ENCODE measurements at regions not wholly inside any gene's neighbourhood (a gene's known extent, or its start where the extent isn't known, plus 50 kb on each side); places are given as distances from the start of the nearest gene placed in this dataset.

DNA sequence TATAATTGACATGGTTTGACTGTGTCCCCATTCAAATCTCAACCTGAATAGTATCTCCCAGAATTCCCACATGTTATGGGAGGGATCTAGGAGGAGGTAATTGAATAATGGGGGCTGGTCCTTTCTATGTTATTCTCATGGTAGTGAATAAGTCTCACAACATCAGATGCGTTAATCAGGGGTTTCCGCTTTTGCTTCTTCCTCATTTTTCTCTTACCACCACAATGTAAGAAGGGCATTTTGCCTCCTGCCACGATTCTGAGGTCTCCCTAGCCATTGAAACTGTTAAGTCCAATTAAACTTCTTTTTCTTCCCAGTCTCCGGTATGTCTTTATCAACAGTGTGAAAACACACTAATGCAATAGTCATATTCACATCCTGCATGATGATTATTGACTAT is 1073.3 kb upstream of the CDH2 start:
- TF ChIP-seq, protein P1, sequence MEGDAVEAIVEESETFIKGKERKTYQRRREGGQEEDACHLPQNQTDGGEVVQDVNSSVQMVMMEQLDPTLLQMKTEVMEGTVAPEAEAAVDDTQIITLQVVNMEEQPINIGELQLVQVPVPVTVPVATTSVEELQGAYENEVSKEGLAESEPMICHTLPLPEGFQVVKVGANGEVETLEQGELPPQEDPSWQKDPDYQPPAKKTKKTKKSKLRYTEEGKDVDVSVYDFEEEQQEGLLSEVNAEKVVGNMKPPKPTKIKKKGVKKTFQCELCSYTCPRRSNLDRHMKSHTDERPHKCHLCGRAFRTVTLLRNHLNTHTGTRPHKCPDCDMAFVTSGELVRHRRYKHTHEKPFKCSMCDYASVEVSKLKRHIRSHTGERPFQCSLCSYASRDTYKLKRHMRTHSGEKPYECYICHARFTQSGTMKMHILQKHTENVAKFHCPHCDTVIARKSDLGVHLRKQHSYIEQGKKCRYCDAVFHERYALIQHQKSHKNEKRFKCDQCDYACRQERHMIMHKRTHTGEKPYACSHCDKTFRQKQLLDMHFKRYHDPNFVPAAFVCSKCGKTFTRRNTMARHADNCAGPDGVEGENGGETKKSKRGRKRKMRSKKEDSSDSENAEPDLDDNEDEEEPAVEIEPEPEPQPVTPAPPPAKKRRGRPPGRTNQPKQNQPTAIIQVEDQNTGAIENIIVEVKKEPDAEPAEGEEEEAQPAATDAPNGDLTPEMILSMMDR (IDR thresholded peaks at IDR 0.05; ENCODE audit: low read depth, low read length), result no peak
- H3K4me3 ChIP-seq (ENCODE audit: low read depth, low read length), result no peak overlapping the region
- CTCF ChIA-PET, result no interaction called here

DNA sequence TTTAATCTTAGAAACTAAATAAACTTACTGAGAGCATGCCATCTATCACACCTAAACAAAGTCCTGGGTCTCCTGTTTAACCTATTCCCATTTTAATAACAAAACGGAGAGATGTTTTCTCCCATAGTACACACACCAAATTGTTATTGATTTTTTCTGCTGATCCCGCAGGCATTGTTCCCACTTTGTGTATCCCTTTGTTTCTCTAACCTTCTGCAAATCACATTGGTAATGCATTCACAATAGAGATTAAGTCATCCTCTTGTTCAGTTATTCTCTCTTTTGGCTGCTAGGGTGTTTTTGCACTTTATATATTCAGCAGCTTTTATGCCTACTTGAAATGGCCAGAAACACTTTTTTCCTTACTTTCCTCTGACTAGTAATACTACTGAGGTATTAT is 1071.9 kb upstream of the CDH2 start:
- Histone ChIP-seq H3K27ac (ENCODE audit: low read depth, low read length) (no peak overlapping the region), H3K27me3 (ENCODE audit: control insufficient read depth, insufficient read depth, low read length) (no peaks in the 10 kb centered on the region), H3K4me3 (ENCODE audit: low read depth, low read length) (no peak overlapping the region), H3K9me3 (ENCODE audit: control insufficient read depth, insufficient read depth, low read length) (no peaks in the 10 kb centered on the region)
- ChIA-PET POLR2A (no interaction called here), CTCF (no interaction called here)
- DNase-seq (ENCODE audit: low read depth, low spot score), result no peak
- TF ChIP-seq, protein P1 (IDR thresholded peaks at IDR 0.05; ENCODE audit: low read depth, low read length), result no peak

More for the DNA sequence above, 1073.3 kb upstream of the CDH2 start:
- DNase-seq (ENCODE audit: low read depth, low spot score), result no peak
- no peak overlapping the region for H3K27ac ChIP-seq (ENCODE audit: low read depth, low read length)
- H3K27me3 ChIP-seq (ENCODE audit: control insufficient read depth, insufficient read depth, low read length), result no peaks in the 10 kb centered on the region
- POLR2A ChIA-PET, result no interaction called here
- H3K9me3 ChIP-seq (ENCODE audit: control insufficient read depth, insufficient read depth, low read length), result no peaks in the 10 kb centered on the region

DNA sequence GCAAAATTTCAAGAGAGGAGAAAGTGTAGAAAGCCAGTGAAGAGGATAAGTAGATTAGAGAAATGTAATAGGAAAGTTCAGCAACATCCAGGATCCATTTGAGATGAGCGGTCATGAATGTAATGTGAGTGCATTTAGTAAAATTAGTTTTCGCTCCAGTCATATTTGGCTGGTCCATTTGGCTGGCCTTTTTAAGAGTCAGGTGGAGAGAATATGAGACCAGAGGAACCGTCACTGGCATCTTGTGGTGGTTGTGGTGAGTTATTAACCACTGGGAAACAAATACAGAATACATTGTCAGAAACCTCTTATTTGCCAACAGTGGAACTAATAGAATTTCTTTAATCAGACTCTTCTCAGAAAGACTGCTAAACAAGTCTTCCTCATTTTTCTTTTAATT is 1064.3 kb upstream of the CDH2 start:
- Histone ChIP-seq H3K4me3 (ENCODE audit: low read depth, low read length) (no peak overlapping the region), H3K27me3 (ENCODE audit: control insufficient read depth, insufficient read depth, low read length) (no peaks in the 10 kb centered on the region), H3K9me3 (ENCODE audit: control insufficient read depth, insufficient read depth, low read length) (no peaks in the 10 kb centered on the region), H3K27ac (ENCODE audit: low read depth, low read length) (no peak overlapping the region)
- TF ChIP-seq, protein P1 (IDR thresholded peaks at IDR 0.05; ENCODE audit: low read depth, low read length), result no peak
- POLR2A ChIA-PET, result no interaction called here
- DNase-seq (ENCODE audit: low read depth, low spot score), result no peak
- CTCF ChIA-PET, result no interaction called here

DNA sequence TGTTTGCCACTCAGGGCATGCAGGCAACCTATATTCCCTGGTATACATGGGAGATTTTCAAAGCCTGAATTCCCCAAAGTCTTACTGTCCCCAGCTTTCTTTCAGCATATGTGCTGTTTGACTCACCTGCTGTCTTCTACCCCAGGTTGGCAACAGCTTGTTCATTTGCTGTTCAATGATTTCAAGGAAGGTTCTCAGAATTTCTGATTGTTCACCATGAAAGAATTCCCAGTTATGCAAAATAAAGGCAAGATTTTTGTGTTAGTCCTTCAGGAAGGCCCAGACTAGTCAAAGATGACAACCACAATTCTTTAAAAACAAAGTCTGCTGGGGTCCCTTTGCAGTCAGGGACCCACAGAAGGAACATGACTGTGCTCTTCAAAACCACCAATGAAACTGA is 1057.8 kb upstream of the CDH2 start:
- TF ChIP-seq, protein P1 (IDR thresholded peaks at IDR 0.05; ENCODE audit: low read depth, low read length), result no peak
- Histone ChIP-seq H3K27ac (ENCODE audit: low read depth, low read length) (no peak overlapping the region), H3K27me3 (ENCODE audit: control insufficient read depth, insufficient read depth, low read length) (no peaks in the 10 kb centered on the region), H3K9me3 (ENCODE audit: control insufficient read depth, insufficient read depth, low read length) (no peaks in the 10 kb centered on the region), H3K4me3 (ENCODE audit: low read depth, low read length) (no peak overlapping the region)
- DNase-seq (ENCODE audit: low read depth, low spot score), result no peak
- CTCF ChIA-PET, result no interaction called here
- POLR2A ChIA-PET, result no interaction called here

DNA sequence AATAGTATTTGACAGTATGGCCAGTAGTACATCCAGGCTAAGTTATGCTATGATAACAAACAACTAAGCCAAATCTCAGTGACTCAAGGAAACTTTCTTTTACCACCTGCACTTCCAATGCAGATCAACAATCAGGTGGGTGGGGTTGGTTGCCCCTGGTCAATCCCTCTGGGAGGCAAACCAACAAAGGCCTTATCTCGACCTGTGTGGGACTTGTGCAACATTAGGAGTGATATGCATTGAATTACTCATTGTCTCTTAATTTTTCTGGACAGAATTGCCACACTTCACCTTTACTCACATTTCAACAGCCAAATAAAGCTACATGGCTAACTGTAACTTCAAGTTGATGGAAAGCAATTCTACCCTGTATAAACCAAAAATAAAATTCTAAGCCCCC is 1049.3 kb upstream of the CDH2 start:
- CTCF ChIA-PET, result no interaction called here
- no peak for DNase-seq (ENCODE audit: low read depth, low spot score)
- Histone ChIP-seq H3K9me3 (ENCODE audit: control insufficient read depth, insufficient read depth, low read length) (no peaks in the 10 kb centered on the region), H3K27me3 (ENCODE audit: control insufficient read depth, insufficient read depth, low read length) (no peaks in the 10 kb centered on the region), H3K27ac (ENCODE audit: low read depth, low read length) (no peak overlapping the region), H3K4me3 (ENCODE audit: low read depth, low read length) (no peak overlapping the region)
- TF ChIP-seq, protein P1 (IDR thresholded peaks at IDR 0.05; ENCODE audit: low read depth, low read length), result no peak
- POLR2A ChIA-PET, result no interaction called here

All from AG04450 (cell line).